A549 (cell line): ENCODE measurements at regions not wholly inside any gene's neighbourhood (a gene's known extent, or its start where the extent isn't known, plus 50 kb on each side); places are given as distances from the start of the nearest gene placed in this dataset.

Experiments
- EP300 ChIP-seq, 2 experiments: fragments of >200 bp; sonication (Bioruptor Twin); formaldehyde crosslinking; IDR thresholded peaks; 2 replicates in 1 of 2; 3 replicates in 1 of 2; pipeline ENCODE4 v1.6.1; 2016 to 2017
- KDM1A ChIP-seq: fragments of 200-600 bp; sonication (generic); IDR thresholded peaks from 2 replicates; pipeline ENCODE4 v1.6.1; 2016; ENCODE audit warnings: low read depth, mild to moderate bottlenecking
- MAFK ChIP-seq: fragments of 450-650 bp; IDR thresholded peaks from 2 replicates; pipeline ENCODE4 v1.6.1; 2014; ENCODE audit not compliant: partially characterized antibody
- NR3C1 ChIP-seq: fragments of >200 bp; sonication (Bioruptor Twin); formaldehyde crosslinking; IDR thresholded peaks from 3 replicates; pipeline ENCODE4 v1.6.1; 2017
- POLR2A ChIP-seq: IDR thresholded peaks from 2 replicates; pipeline ENCODE4 v1.6.1; 2012; ENCODE audit warnings: mild to moderate bottlenecking, low read length
- RNF2 ChIP-seq: fragments of 200-600 bp; sonication (generic); IDR thresholded peaks from 2 replicates; pipeline ENCODE4 v1.6.1; 2016; ENCODE audit warnings: low read depth, mild to moderate bottlenecking, antibody characterized with exemption, moderate library complexity, borderline replicate concordance
- SMC3 ChIP-seq: fragments of >200 bp; sonication (Bioruptor Twin); formaldehyde crosslinking; IDR thresholded peaks from 3 replicates; pipeline ENCODE4 v1.6.1; 2018; ENCODE audit warnings: inconsistent platforms
- TF ChIP-seq, protein P1 (sequence below): IDR thresholded peaks from 2 replicates; pipeline ENCODE4 v1.6.1; 2012
- TF ChIP-seq, protein P2 (sequence below): fragments of >200 bp; sonication (Bioruptor Twin); formaldehyde crosslinking; IDR thresholded peaks from 3 replicates; pipeline ENCODE4 v1.5.1; 2016
- TF ChIP-seq, protein P3 (sequence below): fragments of 200-600 bp; sonication (generic); IDR thresholded peaks from 2 replicates; pipeline ENCODE4 v1.6.1; 2016; ENCODE audit warnings: antibody characterized with exemption, mild to moderate bottlenecking, moderate library complexity

DNA sequence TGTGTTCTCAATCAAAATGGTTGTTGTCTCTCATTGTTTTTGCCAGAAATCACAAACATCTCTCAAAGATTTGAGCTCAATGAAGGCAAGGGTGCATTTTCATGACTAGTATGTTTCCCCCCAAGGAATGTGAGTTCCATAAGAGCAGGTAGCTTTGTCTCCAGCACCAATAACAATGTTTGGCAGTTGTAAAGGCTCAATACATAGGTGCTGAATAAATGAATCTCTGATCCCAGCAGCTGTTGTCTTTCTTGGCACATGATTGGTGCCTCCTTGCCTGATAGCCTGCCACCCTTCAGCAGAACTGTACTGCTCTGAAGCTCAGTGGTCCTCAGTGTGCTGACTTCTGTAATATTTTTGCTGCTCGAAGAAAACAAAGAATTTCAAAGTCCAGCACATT, 103.1 kb upstream of the CDH11 start:
- TF ChIP-seq, protein P1, sequence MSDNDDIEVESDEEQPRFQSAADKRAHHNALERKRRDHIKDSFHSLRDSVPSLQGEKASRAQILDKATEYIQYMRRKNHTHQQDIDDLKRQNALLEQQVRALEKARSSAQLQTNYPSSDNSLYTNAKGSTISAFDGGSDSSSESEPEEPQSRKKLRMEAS, result no peak
- TF ChIP-seq, protein P2, sequence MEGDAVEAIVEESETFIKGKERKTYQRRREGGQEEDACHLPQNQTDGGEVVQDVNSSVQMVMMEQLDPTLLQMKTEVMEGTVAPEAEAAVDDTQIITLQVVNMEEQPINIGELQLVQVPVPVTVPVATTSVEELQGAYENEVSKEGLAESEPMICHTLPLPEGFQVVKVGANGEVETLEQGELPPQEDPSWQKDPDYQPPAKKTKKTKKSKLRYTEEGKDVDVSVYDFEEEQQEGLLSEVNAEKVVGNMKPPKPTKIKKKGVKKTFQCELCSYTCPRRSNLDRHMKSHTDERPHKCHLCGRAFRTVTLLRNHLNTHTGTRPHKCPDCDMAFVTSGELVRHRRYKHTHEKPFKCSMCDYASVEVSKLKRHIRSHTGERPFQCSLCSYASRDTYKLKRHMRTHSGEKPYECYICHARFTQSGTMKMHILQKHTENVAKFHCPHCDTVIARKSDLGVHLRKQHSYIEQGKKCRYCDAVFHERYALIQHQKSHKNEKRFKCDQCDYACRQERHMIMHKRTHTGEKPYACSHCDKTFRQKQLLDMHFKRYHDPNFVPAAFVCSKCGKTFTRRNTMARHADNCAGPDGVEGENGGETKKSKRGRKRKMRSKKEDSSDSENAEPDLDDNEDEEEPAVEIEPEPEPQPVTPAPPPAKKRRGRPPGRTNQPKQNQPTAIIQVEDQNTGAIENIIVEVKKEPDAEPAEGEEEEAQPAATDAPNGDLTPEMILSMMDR, result no peak
- no peak for TF ChIP-seq MAFK
- TF ChIP-seq, protein P3, sequence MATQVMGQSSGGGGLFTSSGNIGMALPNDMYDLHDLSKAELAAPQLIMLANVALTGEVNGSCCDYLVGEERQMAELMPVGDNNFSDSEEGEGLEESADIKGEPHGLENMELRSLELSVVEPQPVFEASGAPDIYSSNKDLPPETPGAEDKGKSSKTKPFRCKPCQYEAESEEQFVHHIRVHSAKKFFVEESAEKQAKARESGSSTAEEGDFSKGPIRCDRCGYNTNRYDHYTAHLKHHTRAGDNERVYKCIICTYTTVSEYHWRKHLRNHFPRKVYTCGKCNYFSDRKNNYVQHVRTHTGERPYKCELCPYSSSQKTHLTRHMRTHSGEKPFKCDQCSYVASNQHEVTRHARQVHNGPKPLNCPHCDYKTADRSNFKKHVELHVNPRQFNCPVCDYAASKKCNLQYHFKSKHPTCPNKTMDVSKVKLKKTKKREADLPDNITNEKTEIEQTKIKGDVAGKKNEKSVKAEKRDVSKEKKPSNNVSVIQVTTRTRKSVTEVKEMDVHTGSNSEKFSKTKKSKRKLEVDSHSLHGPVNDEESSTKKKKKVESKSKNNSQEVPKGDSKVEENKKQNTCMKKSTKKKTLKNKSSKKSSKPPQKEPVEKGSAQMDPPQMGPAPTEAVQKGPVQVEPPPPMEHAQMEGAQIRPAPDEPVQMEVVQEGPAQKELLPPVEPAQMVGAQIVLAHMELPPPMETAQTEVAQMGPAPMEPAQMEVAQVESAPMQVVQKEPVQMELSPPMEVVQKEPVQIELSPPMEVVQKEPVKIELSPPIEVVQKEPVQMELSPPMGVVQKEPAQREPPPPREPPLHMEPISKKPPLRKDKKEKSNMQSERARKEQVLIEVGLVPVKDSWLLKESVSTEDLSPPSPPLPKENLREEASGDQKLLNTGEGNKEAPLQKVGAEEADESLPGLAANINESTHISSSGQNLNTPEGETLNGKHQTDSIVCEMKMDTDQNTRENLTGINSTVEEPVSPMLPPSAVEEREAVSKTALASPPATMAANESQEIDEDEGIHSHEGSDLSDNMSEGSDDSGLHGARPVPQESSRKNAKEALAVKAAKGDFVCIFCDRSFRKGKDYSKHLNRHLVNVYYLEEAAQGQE, result no peak
- TF ChIP-seq SMC3, result no peak
- TF ChIP-seq EP300 (IDR thresholded peaks at IDR 0.05), result no peak
- no peak for TF ChIP-seq POLR2A
- TF ChIP-seq NR3C1, result no peak
- no peak for TF ChIP-seq RNF2
- no peak for TF ChIP-seq KDM1A
